Skeletal muscle cell (primary cell): ENCODE measurements at regions not wholly inside any gene's neighbourhood (a gene's known extent, or its start where the extent isn't known, plus 50 kb on each side); places are given as distances from the start of the nearest gene placed in this dataset.

Experiments used
- DNase-seq: peaks from one replicate; pipeline ENCODE4 v3.0.0-alpha.2; 2010; ENCODE audit warnings: low read depth
- H3K4me3 ChIP-seq: 2 replicates; pipeline ENCODE4 v1.5.1; 2011; ENCODE audit warnings: low read depth, mild to moderate bottlenecking, control low read depth, low read length, moderate library complexity

- H3K4me3 ChIP-seq = no peak overlapping the region
- no peak for DNase-seq
Observed at GRCh38 chr11:59263225-59263894, 50.6 kb upstream of the MPEG1 start.
